Brain microvascular endothelial cell (primary cell): ENCODE measurements at regions not wholly inside any gene's neighbourhood (a gene's known extent, or its start where the extent isn't known, plus 50 kb on each side); places are given as distances from the start of the nearest gene placed in this dataset.
"Not testable (repeated sequence)": the region's sequence is repeated elsewhere in the genome, so short reads cannot be mapped to it uniquely, and the experiment has no call there.

Source experiments
- DNase-seq: peaks from one replicate; pipeline ENCODE4 v3.0.0-alpha.2; 2020
- H3K27ac ChIP-seq: fragments of 250-450 bp; sonication (Bioruptor Pico); 2 replicates; pipeline ENCODE4 v1.5.1; 2020; ENCODE audit warnings: mild to moderate bottlenecking, moderate library complexity
- H3K27me3 ChIP-seq: fragments of 250-450 bp; sonication (Bioruptor Pico); replicated peaks from 2 replicates; pipeline ENCODE4 v1.5.1; 2020; ENCODE audit warnings: mild to moderate bottlenecking
- H3K36me3 ChIP-seq: fragments of 250-450 bp; sonication (Bioruptor Pico); replicated peaks from 2 replicates; pipeline ENCODE4 v1.5.1; 2020; ENCODE audit warnings: mild to moderate bottlenecking
- H3K4me3 ChIP-seq: 2 replicates; pipeline ENCODE4 v1.5.1; 2011; ENCODE audit warnings: low read depth, mild to moderate bottlenecking, control low read depth, low read length, moderate library complexity
- in situ Hi-C: cut with HindIII; loops from 2 replicates; pipeline ENCODE4 v1.10.0; 2017; ENCODE audit warnings: low sequenced_read_pairs, low pct_ligation_motif_present
- TF ChIP-seq, protein P1 (sequence below): IDR thresholded peaks from 2 replicates; pipeline ENCODE4 v1.5.1; 2011; ENCODE audit warnings: low read depth, mild to moderate bottlenecking, moderate library complexity, low read length, control low read depth, inconsistent platforms; ENCODE audit errors: missing control alignments

DNA sequence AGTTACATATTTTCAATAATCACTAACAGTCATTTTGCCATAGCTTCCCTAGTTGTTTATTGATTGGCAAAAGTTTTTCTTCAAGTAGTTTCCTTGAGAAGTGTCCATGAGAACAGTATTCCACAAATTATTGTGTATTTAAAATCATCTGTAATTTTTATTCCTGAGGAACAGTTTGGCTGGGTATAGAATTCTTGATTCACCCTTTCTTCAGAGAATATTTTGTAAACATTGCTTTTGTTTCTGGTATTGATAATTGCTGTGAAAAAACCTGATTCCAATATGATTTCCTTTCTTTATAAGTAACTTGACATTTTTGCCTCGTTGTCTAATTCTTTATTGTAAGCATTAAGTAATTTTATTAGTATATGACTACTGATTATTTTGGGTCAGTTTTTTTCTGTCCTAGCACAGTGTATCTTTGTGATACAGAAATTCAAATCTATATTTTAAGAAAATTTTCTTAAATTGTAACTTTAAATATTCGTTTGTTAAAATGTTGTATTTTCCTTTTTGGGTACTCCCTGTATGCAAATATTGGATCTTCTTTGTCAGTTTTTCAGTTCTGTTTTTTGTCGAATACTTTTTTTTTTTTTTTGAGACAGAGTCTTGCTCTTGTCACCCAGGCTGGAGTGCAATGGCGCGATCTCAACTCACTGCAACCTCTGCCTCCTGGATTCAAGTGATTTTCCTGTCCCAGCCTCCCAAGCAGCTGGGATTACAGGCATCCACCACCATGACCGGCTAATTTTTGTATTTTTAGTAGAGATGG lies 162.0 kb upstream of the ATP2B1 start:
- in situ Hi-C loops, result no loop called here
- H3K36me3 ChIP-seq, result no peaks in the 10 kb centered on the region
- TF ChIP-seq, protein P1, sequence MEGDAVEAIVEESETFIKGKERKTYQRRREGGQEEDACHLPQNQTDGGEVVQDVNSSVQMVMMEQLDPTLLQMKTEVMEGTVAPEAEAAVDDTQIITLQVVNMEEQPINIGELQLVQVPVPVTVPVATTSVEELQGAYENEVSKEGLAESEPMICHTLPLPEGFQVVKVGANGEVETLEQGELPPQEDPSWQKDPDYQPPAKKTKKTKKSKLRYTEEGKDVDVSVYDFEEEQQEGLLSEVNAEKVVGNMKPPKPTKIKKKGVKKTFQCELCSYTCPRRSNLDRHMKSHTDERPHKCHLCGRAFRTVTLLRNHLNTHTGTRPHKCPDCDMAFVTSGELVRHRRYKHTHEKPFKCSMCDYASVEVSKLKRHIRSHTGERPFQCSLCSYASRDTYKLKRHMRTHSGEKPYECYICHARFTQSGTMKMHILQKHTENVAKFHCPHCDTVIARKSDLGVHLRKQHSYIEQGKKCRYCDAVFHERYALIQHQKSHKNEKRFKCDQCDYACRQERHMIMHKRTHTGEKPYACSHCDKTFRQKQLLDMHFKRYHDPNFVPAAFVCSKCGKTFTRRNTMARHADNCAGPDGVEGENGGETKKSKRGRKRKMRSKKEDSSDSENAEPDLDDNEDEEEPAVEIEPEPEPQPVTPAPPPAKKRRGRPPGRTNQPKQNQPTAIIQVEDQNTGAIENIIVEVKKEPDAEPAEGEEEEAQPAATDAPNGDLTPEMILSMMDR, result no peak
- H3K4me3 ChIP-seq, result no peak overlapping the region
- H3K27me3 ChIP-seq, result no peaks in the 10 kb centered on the region
- H3K27ac ChIP-seq, result no peak overlapping the region
- DNase-seq, result no peak

DNA sequence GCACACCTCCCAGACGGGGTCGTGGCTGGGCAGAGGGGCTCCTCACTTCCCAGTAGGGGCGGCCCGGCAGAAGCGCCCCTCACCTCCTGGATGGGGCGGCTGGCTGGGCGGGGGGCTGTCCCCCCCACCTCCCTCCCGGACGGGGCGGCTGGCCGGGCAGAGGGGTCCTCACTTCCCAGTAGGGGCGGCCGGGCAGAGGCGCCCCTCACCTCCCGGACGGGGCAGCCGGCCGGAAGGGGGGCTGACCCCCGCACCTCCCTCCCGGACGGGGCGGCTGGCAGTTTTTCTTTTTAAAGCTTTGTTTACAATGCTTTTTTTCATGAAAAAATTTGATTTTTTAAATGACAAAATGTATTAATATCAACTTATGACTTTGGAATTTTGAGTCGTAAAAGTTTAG lies 159.0 kb upstream of the ATP2B1 start:
- in situ Hi-C loops, DNase-seq, H3K27ac ChIP-seq, H3K27me3 ChIP-seq, H3K4me3 ChIP-seq, H3K36me3 ChIP-seq: not testable (repeated sequence)

DNA sequence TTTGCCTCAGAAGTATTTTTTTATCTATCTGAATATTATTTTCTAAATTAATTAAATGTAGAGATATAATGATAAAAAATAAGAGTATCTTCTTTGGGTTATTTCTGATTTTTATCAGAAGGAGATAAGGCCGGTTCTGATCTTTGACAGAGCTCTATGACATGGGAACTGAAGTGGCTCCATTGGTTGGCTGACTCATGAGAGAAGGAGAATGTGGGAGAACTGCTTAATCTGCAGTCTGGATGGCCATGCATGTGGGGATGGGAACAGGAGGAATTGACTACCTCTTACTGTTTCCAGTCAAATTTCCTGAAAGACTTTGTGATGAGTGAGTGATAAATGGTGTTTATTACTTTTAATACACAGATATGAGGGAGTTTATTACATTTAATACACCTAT lies 155.8 kb upstream of the ATP2B1 start:
- no peak overlapping the region for H3K27ac ChIP-seq
- in situ Hi-C loops, result no loop called here

DNA sequence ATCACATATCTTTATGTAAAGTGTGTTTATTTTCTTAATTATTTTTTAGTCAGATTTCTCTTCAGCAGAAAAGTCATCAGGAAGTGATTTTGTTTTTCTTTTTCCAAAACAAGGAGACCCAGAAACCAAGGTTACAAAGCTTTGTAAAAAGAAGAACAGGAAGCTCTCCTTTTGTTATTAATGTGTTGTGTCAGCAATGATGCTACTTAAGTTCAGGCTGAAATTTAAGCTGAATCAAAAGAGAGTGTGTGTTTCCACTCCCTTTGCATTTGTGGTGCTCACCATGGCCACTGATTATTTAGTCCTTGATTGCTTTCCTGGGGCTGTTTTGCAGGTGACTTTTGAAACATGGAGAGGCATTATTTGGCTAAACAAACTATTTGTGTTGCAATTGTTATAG lies 155.3 kb upstream of the ATP2B1 start:
- TF ChIP-seq, protein P1, result no peak
- in situ Hi-C loops, result no loop called here
- Histone ChIP-seq H3K27me3 (no peaks in the 10 kb centered on the region), H3K36me3 (no peaks in the 10 kb centered on the region), H3K27ac (no peak overlapping the region), H3K4me3 (no peak overlapping the region)
- no peak for DNase-seq

More for the DNA sequence above, 155.8 kb upstream of the ATP2B1 start:
- Histone ChIP-seq H3K27me3 (no peaks in the 10 kb centered on the region), H3K4me3 (no peak overlapping the region), H3K36me3 (no peaks in the 10 kb centered on the region)
- no peak for DNase-seq
- TF ChIP-seq, protein P1, result no peak

DNA sequence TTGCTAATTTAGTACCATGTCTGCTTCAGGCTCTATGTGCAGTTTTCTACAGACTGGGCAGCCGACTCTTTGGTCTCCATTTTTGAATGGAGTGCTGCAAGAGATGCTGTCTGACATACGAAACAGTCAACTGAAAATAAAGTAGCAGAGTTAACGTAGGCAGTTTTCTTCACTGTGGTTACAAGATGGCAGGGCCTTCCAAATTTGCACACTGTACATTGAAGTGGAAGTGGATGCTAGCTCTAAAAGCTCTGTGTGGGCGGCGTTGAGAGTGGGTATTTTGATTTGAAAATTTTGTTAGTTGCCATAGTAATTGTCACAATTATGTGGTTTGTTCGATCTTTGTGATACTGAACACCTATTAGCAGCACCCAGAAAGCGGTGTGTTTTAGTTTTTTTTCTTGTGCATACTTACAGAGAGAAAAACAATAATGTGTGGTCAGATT lies 154.9 kb upstream of the ATP2B1 start:
- Histone ChIP-seq H3K4me3 (no peak overlapping the region), H3K27me3 (no peaks in the 10 kb centered on the region), H3K27ac (no peak overlapping the region), H3K36me3 (no peaks in the 10 kb centered on the region)
- in situ Hi-C loops, result no loop called here
- TF ChIP-seq, protein P1, result no peak
- no peak for DNase-seq

DNA sequence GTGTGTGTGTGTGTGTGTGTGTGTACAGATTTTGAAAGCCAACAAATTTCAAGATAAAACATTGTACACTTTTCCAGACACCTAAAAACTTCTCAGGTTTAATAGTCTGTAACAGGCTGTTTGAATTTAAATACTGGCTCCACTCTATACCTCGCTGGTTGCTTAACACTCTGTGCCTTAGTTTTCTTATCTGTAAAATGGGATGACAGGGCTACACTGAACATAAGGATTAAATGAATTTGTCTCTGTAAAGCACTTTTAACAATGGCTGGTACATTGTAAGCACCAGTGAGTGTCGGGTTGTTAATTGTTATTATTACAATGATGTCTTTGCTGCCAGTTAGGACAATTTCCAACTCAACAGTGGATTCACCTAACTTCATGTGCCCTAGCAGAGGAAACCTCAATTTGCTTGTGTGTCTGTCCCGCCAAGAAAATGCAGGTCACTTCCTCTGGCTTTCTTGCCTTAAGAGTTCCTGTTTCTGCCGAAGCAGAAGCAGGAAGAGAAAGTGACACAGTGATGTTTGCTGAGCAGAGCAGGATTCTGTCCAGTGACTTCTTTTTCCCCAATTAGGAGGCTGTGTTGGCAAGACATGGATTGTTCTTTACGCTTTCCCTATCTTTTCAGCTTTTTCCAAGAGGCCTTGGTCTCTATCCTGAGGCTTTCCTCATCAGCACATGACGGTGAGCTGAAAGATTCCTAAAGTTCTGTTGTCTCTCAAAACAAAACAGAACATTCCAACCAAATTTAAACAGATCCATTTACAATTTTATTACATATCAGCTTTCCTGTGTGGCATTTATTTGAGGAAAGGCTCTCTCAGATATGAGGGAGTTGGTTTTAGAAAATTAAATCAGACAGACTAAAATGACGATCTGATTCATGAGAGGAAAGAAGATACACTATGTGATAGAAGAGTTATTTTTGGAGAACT lies 154.1 kb upstream of the ATP2B1 start:
- no peak overlapping the region for H3K27ac ChIP-seq
- in situ Hi-C loops, result no loop called here
- no peak overlapping the region for H3K4me3 ChIP-seq
- no peaks in the 10 kb centered on the region for H3K27me3 ChIP-seq
- H3K36me3 ChIP-seq, result no peaks in the 10 kb centered on the region
- DNase-seq, result no peak
- TF ChIP-seq, protein P1, result no peak
